ENCODE measurements at regions not wholly inside any gene's neighbourhood (a gene's known extent, or its start where the extent isn't known, plus 50 kb on each side); places are given as distances from the start of the nearest gene placed in this dataset.

GRCh38 chr2:187976259-187976985, 315.3 kb upstream of the GULP1 start:
- no peak overlapping the region for H3K4me3 ChIP-seq
- H3K36me3 ChIP-seq = no peaks in the 10 kb centered on the region
- DNase-seq = no peak
- no peaks in the 10 kb centered on the region for H3K9me3 ChIP-seq
- no peaks in the 10 kb centered on the region for H3K27me3 ChIP-seq

GRCh38 chr2:187976986-187977333, 314.7 kb upstream of the GULP1 start:
- Histone ChIP-seq H3K36me3 (no peaks in the 10 kb centered on the region), H3K4me3 (no peak overlapping the region), H3K9me3 (no peaks in the 10 kb centered on the region), H3K27me3 (no peaks in the 10 kb centered on the region)
- no peak for DNase-seq

GRCh38 chr2:187978356-187978755, 313.3 kb upstream of the GULP1 start:
- no peaks in the 10 kb centered on the region for H3K36me3 ChIP-seq
- no peak for DNase-seq
- no peaks in the 10 kb centered on the region for H3K9me3 ChIP-seq
- no peak overlapping the region for H3K4me3 ChIP-seq
- no peaks in the 10 kb centered on the region for H3K27me3 ChIP-seq

GRCh38 chr2:187982668-187983067, 309.0 kb upstream of the GULP1 start:
- Histone ChIP-seq H3K27me3 (no peaks in the 10 kb centered on the region), H3K36me3 (no peaks in the 10 kb centered on the region), H3K9me3 (no peaks in the 10 kb centered on the region), H3K4me3 (no peak overlapping the region)
- DNase-seq = no peak

- Histone ChIP-seq H3K4me3 (no peak overlapping the region), H3K36me3 (no peaks in the 10 kb centered on the region), H3K9me3 (no peaks in the 10 kb centered on the region), H3K27me3 (no peaks in the 10 kb centered on the region)
- no peak for DNase-seq
These were observed 306.5 kb upstream of the GULP1 start for GRCh38 chr2:187985195-187985594.

GRCh38 chr2:187985923-187986322, 305.8 kb upstream of the GULP1 start:
- H3K36me3 ChIP-seq = no peaks in the 10 kb centered on the region
- no peaks in the 10 kb centered on the region for H3K27me3 ChIP-seq
- no peak overlapping the region for H3K4me3 ChIP-seq
- no peaks in the 10 kb centered on the region for H3K9me3 ChIP-seq
- DNase-seq = no peak

GRCh38 chr2:187986390-187987105, 305.1 kb upstream of the GULP1 start:
- Histone ChIP-seq H3K4me3 (no peak overlapping the region), H3K9me3 (no peaks in the 10 kb centered on the region), H3K36me3 (no peaks in the 10 kb centered on the region), H3K27me3 (no peaks in the 10 kb centered on the region)
- no peak for DNase-seq

GRCh38 chr2:187988348-187988747, 303.3 kb upstream of the GULP1 start:
- H3K4me3 ChIP-seq = no peak overlapping the region
- no peaks in the 10 kb centered on the region for H3K9me3 ChIP-seq
- no peaks in the 10 kb centered on the region for H3K36me3 ChIP-seq
- DNase-seq = no peak
- no peaks in the 10 kb centered on the region for H3K27me3 ChIP-seq

GRCh38 chr2:187989925-187990623, 301.6 kb upstream of the GULP1 start:
- no peak overlapping the region for H3K4me3 ChIP-seq
- DNase-seq = no peak
- no peaks in the 10 kb centered on the region for H3K9me3 ChIP-seq
- H3K36me3 ChIP-seq = no peaks in the 10 kb centered on the region
- no peaks in the 10 kb centered on the region for H3K27me3 ChIP-seq

GRCh38 chr2:187991389-187991788, 300.3 kb upstream of the GULP1 start:
- Histone ChIP-seq H3K4me3 (no peak overlapping the region), H3K36me3 (no peaks in the 10 kb centered on the region), H3K9me3 (no peaks in the 10 kb centered on the region), H3K27me3 (no peaks in the 10 kb centered on the region)
- DNase-seq = no peak

- peak; percentile 5 for DNase-seq
- H3K4me3 ChIP-seq = no peak overlapping the region
- no peaks in the 10 kb centered on the region for H3K36me3 ChIP-seq
These were observed 297.0 kb upstream of the GULP1 start for GRCh38 chr2:187994464-187995331.

GRCh38 chr2:187995556-187995955, 296.1 kb upstream of the GULP1 start:
- Histone ChIP-seq H3K27me3 (no peaks in the 10 kb centered on the region), H3K4me3 (no peak overlapping the region), H3K36me3 (no peaks in the 10 kb centered on the region), H3K9me3 (no peaks in the 10 kb centered on the region)
- DNase-seq = no peak

More at GRCh38 chr2:187994464-187995331, 297.0 kb upstream of the GULP1 start:
- Histone ChIP-seq H3K27me3 (no peaks in the 10 kb centered on the region), H3K9me3 (no peaks in the 10 kb centered on the region)

- H3K36me3 ChIP-seq = no peaks in the 10 kb centered on the region
- H3K27me3 ChIP-seq = no peaks in the 10 kb centered on the region
- DNase-seq = no peak
- H3K9me3 ChIP-seq = no peaks in the 10 kb centered on the region
- no peak overlapping the region for H3K4me3 ChIP-seq
These were observed 295.0 kb upstream of the GULP1 start for GRCh38 chr2:187996630-187997029.

- H3K27me3 ChIP-seq = no peaks in the 10 kb centered on the region
- DNase-seq = no peak
- H3K4me3 ChIP-seq = no peak overlapping the region
- H3K36me3 ChIP-seq = no peaks in the 10 kb centered on the region
- no peaks in the 10 kb centered on the region for H3K9me3 ChIP-seq
These were observed 291.5 kb upstream of the GULP1 start for GRCh38 chr2:188000189-188000588.

- Histone ChIP-seq H3K9me3 (no peaks in the 10 kb centered on the region), H3K36me3 (no peaks in the 10 kb centered on the region), H3K4me3 (no peak overlapping the region), H3K27me3 (no peaks in the 10 kb centered on the region)
- DNase-seq = no peak
These were observed 287.9 kb upstream of the GULP1 start for GRCh38 chr2:188003800-188004199.

- DNase-seq = no peak
- Histone ChIP-seq H3K4me3 (no peak overlapping the region), H3K9me3 (no peaks in the 10 kb centered on the region), H3K27me3 (no peaks in the 10 kb centered on the region), H3K36me3 (no peaks in the 10 kb centered on the region)
These were observed 277.9 kb upstream of the GULP1 start for GRCh38 chr2:188013767-188014166.

GRCh38 chr2:188016917-188017316, 274.8 kb upstream of the GULP1 start:
- no peaks in the 10 kb centered on the region for H3K27me3 ChIP-seq
- H3K9me3 ChIP-seq = no peaks in the 10 kb centered on the region
- no peak for DNase-seq
- H3K36me3 ChIP-seq = no peaks in the 10 kb centered on the region
- no peak overlapping the region for H3K4me3 ChIP-seq

Measured in MG63 (cell line).